ENCODE measurements at regions not wholly inside any gene's neighbourhood (a gene's known extent, or its start where the extent isn't known, plus 50 kb on each side); places are given as distances from the start of the nearest gene placed in this dataset.

DNA sequence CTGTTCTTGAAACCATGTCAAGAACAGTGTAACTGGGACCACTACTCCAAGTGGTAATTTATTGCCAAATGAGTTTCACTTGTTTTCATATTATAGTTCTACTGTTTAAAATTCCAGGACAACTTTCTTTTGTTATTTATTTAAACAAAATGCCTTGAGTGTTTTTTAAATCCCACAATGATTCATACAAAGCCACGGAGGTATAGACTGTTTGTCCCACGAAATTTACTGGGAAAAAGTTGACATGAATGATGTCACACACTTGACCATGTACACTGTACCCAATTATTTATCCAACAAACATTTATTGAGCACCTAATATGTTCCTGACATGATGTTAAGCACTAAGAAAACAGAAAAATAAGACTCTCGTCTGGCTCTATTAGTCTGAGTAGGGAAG is 243.9 kb upstream of the SIX2 start:
- WGBS, 2 donors (ENCODE audit: extremely low coverage in 2 of 2, insufficient read length in 2 of 2, insufficient replicate concordance in 1 of 2), result no CpG with 5 or more reads among the region's 3 CpGs

DNA sequence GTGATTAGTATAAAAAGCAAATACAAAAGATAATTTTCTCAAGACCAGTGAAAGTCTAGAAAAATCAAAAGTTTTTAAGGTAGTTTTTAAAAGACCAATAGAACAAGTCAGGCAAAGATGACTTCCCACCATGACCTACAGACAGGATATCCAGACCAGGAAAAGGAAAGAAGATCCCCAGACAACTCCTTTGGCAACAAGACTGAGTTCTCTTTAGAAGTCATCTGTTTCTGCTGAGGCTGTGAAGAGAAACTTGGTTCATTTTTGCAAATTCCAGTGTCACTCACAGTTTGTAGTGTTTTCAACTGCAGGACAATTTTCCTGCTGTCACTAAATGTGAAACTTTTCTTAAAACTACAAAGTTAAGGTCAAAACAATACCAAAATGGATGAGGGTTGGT is 240.9 kb upstream of the SIX2 start:
- Histone ChIP-seq H3K4me2 (ENCODE audit: insufficient read depth, low read length, poor library complexity, severe bottlenecking) (no peak overlapping the region), H3K4ac (ENCODE audit: low read length) (no peak overlapping the region), H2BK120ac (ENCODE audit: low read depth, low read length) (no peak overlapping the region), H3K14ac (ENCODE audit: low read length) (no peak overlapping the region), H4K91ac (ENCODE audit: low read depth, low read length, poor library complexity) (no peak overlapping the region), H2BK5ac (ENCODE audit: low read length) (no peak overlapping the region), H3K18ac (ENCODE audit: low read length) (no peak overlapping the region), H3K36me3 (replicated peaks in 1 of 2; ENCODE audit: control insufficient read depth in 2 of 2, insufficient read depth in 2 of 2, low read length in 2 of 2) (no peaks in the 10 kb centered on the region), H2BK12ac (ENCODE audit: low read length) (no peak overlapping the region), H2AK5ac (ENCODE audit: low read depth, low read length) (no peak overlapping the region), H3K9ac (ENCODE audit: low read depth, low read length, poor library complexity) (no peak overlapping the region), H3K4me3 (ENCODE audit: low read length in 2 of 2) (no peak overlapping the region), H3K4me1 (ENCODE audit: control insufficient read depth in 2 of 2, insufficient read depth in 1 of 2, low read depth in 1 of 2, low read length in 2 of 2) (no peaks in the 10 kb centered on the region), H3K9me3 (replicated peaks in 1 of 2; ENCODE audit: control insufficient read depth in 2 of 2, insufficient read depth in 1 of 2, low read depth in 1 of 2, low read length in 2 of 2) (no peaks in the 10 kb centered on the region), H4K8ac (ENCODE audit: low read depth, low read length) (no peak overlapping the region), H3K27me3 (ENCODE audit: control insufficient read depth in 3 of 3, insufficient read depth in 3 of 3, low read depth in 1 of 3, low read length in 3 of 3) (peaks cover 0 to under 1% (median 0%) of the 10 kb centered on the region in 3 experiments), H2BK15ac (ENCODE audit: low read length) (no peak overlapping the region), H3K27ac (replicated peaks; ENCODE audit: low read length) (no peak overlapping the region), H3K79me1 (ENCODE audit: low read depth, low read length) (no peaks in the 10 kb centered on the region), H3K23ac (ENCODE audit: low read depth, low read length, poor library complexity) (no peak overlapping the region), H2AFZ (ENCODE audit: low read length) (no peak overlapping the region)
- DNase-seq (ENCODE audit: low spot score), result no peak

More for the DNA sequence above, 243.9 kb upstream of the SIX2 start:
- H2AFZ ChIP-seq (ENCODE audit: low read length), result no peak overlapping the region
- H3K9me3 ChIP-seq (replicated peaks in 1 of 2; ENCODE audit: control insufficient read depth in 2 of 2, insufficient read depth in 1 of 2, low read depth in 1 of 2, low read length in 2 of 2), result no peaks in the 10 kb centered on the region
- H3K9ac ChIP-seq (ENCODE audit: low read depth, low read length, poor library complexity), result no peak overlapping the region
- H4K91ac ChIP-seq (ENCODE audit: low read depth, low read length, poor library complexity), result no peak overlapping the region
- no peak overlapping the region for H3K4me3 ChIP-seq (ENCODE audit: low read length in 2 of 2)
- H2BK120ac ChIP-seq (ENCODE audit: low read depth, low read length), result no peak overlapping the region
- no peak overlapping the region for H3K18ac ChIP-seq (ENCODE audit: low read length)
- no peak for DNase-seq (ENCODE audit: low spot score)
- H2BK5ac ChIP-seq (ENCODE audit: low read length), result no peak overlapping the region
- H2BK15ac ChIP-seq (ENCODE audit: low read length), result no peak overlapping the region
- peaks cover 13 to 17% of the 10 kb centered on the region in 2 donors for H3K4me1 ChIP-seq (ENCODE audit: control insufficient read depth in 2 of 2, insufficient read depth in 1 of 2, low read depth in 1 of 2, low read length in 2 of 2)
- H2AK5ac ChIP-seq (ENCODE audit: low read depth, low read length), result no peak overlapping the region
- H3K23ac ChIP-seq (ENCODE audit: low read depth, low read length, poor library complexity), result no peak overlapping the region
- H3K36me3 ChIP-seq (replicated peaks in 1 of 2; ENCODE audit: control insufficient read depth in 2 of 2, insufficient read depth in 2 of 2, low read length in 2 of 2), result no peaks in the 10 kb centered on the region
- no peak overlapping the region for H3K4me2 ChIP-seq (ENCODE audit: insufficient read depth, low read length, poor library complexity, severe bottlenecking)
- H3K4ac ChIP-seq (ENCODE audit: low read length), result no peak overlapping the region
- no peak overlapping the region for H2BK12ac ChIP-seq (ENCODE audit: low read length)
- H3K14ac ChIP-seq (ENCODE audit: low read length), result no peak overlapping the region
- H3K27ac ChIP-seq (replicated peaks; ENCODE audit: low read length), result no peak overlapping the region
- H3K79me1 ChIP-seq (ENCODE audit: low read depth, low read length), result no peaks in the 10 kb centered on the region
- no peaks in the 10 kb centered on the region for H3K27me3 ChIP-seq (ENCODE audit: control insufficient read depth in 3 of 3, insufficient read depth in 3 of 3, low read depth in 1 of 3, low read length in 3 of 3)
- no peak overlapping the region for H4K8ac ChIP-seq (ENCODE audit: low read depth, low read length)

DNA sequence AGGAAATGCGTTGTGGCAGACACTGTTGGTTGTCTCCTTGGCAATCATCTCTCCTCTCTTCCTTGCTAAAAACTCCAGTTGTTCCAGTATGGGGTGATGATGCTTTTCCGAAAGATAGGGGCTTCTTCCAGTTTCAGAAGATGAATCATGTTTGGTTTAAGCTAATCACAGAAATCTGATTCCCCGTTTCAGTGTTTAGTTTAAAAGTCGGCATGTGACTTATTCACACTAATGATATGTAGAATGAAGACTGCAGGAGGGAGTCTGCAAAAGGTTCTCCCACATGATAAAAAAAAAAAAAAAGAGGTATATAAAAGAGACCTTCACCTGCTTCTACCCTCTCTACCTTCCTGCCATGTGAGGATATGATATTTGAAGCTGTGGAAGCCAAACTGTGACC is 239.0 kb upstream of the SIX2 start:
- H2AFZ ChIP-seq (ENCODE audit: low read length), result no peak overlapping the region
- no peak overlapping the region for H3K9ac ChIP-seq (ENCODE audit: low read depth, low read length, poor library complexity)
- no peak overlapping the region for H3K4me2 ChIP-seq (ENCODE audit: insufficient read depth, low read length, poor library complexity, severe bottlenecking)
- H2BK15ac ChIP-seq (ENCODE audit: low read length), result no peak overlapping the region
- H2AK5ac ChIP-seq (ENCODE audit: low read depth, low read length), result no peak overlapping the region
- no peaks in the 10 kb centered on the region for H3K9me3 ChIP-seq (replicated peaks in 1 of 2; ENCODE audit: control insufficient read depth in 2 of 2, insufficient read depth in 1 of 2, low read depth in 1 of 2, low read length in 2 of 2)
- H2BK12ac ChIP-seq (ENCODE audit: low read length), result no peak overlapping the region
- no peak overlapping the region for H3K4me3 ChIP-seq (ENCODE audit: low read length in 2 of 2)
- no peak overlapping the region for H3K27ac ChIP-seq (replicated peaks; ENCODE audit: low read length)
- no peaks in the 10 kb centered on the region for H3K36me3 ChIP-seq (replicated peaks in 1 of 2; ENCODE audit: control insufficient read depth in 2 of 2, insufficient read depth in 2 of 2, low read length in 2 of 2)
- no peak for DNase-seq (ENCODE audit: low spot score)
- no peak overlapping the region for H4K8ac ChIP-seq (ENCODE audit: low read depth, low read length)
- H3K79me1 ChIP-seq (ENCODE audit: low read depth, low read length), result no peaks in the 10 kb centered on the region
- H3K14ac ChIP-seq (ENCODE audit: low read length), result no peak overlapping the region
- no peak overlapping the region for H2BK120ac ChIP-seq (ENCODE audit: low read depth, low read length)
- H2BK5ac ChIP-seq (ENCODE audit: low read length), result no peak overlapping the region
- H3K27me3 ChIP-seq (ENCODE audit: control insufficient read depth in 3 of 3, insufficient read depth in 3 of 3, low read depth in 1 of 3, low read length in 3 of 3), result peaks cover 0 to 5% (median 0%) of the 10 kb centered on the region in 3 experiments
- no peaks in the 10 kb centered on the region for H3K4me1 ChIP-seq (ENCODE audit: control insufficient read depth in 2 of 2, insufficient read depth in 1 of 2, low read depth in 1 of 2, low read length in 2 of 2)
- H3K4ac ChIP-seq (ENCODE audit: low read length), result no peak overlapping the region
- no CpG with 5 or more reads among the region's 4 CpGs for WGBS, 2 donors (ENCODE audit: extremely low coverage in 2 of 2, insufficient read length in 2 of 2, insufficient replicate concordance in 1 of 2)
- H3K23ac ChIP-seq (ENCODE audit: low read depth, low read length, poor library complexity), result no peak overlapping the region
- H3K18ac ChIP-seq (ENCODE audit: low read length), result no peak overlapping the region
- no peak overlapping the region for H4K91ac ChIP-seq (ENCODE audit: low read depth, low read length, poor library complexity)

DNA sequence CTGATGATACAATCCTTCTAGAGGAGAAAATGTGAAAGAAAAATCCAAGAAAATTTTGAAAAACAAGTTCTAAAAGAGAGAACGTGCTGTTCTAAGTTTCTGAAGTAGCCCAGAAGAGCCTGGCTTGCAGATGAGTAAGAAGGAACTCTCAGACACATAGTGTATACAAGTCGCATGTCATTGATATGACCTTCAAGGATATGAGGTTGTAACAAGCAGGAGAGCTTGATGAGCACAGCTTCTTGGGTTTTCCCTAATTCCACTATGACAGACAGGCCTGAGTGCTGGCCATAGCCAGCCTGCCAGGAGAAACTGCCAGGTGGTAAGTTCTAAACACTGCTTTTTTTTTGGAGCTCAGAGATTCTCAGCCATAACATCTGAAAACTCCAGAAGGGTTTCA is 235.7 kb upstream of the SIX2 start:
- H3K4me3 ChIP-seq (ENCODE audit: low read length in 2 of 2), result no peak overlapping the region
- peaks cover 0 to 6% of the 10 kb centered on the region in 2 donors for H3K4me1 ChIP-seq (ENCODE audit: control insufficient read depth in 2 of 2, insufficient read depth in 1 of 2, low read depth in 1 of 2, low read length in 2 of 2)
- no peaks in the 10 kb centered on the region for H3K36me3 ChIP-seq (replicated peaks in 1 of 2; ENCODE audit: control insufficient read depth in 2 of 2, insufficient read depth in 2 of 2, low read length in 2 of 2)
- H2AFZ ChIP-seq (ENCODE audit: low read length), result no peak overlapping the region
- no peak overlapping the region for H3K23ac ChIP-seq (ENCODE audit: low read depth, low read length, poor library complexity)
- H3K79me1 ChIP-seq (ENCODE audit: low read depth, low read length), result no peaks in the 10 kb centered on the region
- no peak overlapping the region for H3K18ac ChIP-seq (ENCODE audit: low read length)
- no peak overlapping the region for H3K14ac ChIP-seq (ENCODE audit: low read length)
- no peak overlapping the region for H3K4me2 ChIP-seq (ENCODE audit: insufficient read depth, low read length, poor library complexity, severe bottlenecking)
- H2BK12ac ChIP-seq (ENCODE audit: low read length), result no peak overlapping the region
- no peak for DNase-seq (ENCODE audit: low spot score)
- no peak overlapping the region for H3K27ac ChIP-seq (replicated peaks; ENCODE audit: low read length)
- no peaks in the 10 kb centered on the region for H3K9me3 ChIP-seq (replicated peaks in 1 of 2; ENCODE audit: control insufficient read depth in 2 of 2, insufficient read depth in 1 of 2, low read depth in 1 of 2, low read length in 2 of 2)
- H2BK120ac ChIP-seq (ENCODE audit: low read depth, low read length), result no peak overlapping the region
- no peak overlapping the region for H2AK5ac ChIP-seq (ENCODE audit: low read depth, low read length)
- H2BK5ac ChIP-seq (ENCODE audit: low read length), result no peak overlapping the region
- H4K91ac ChIP-seq (ENCODE audit: low read depth, low read length, poor library complexity), result no peak overlapping the region
- no peak overlapping the region for H4K8ac ChIP-seq (ENCODE audit: low read depth, low read length)
- H3K9ac ChIP-seq (ENCODE audit: low read depth, low read length, poor library complexity), result no peak overlapping the region
- H2BK15ac ChIP-seq (ENCODE audit: low read length), result no peak overlapping the region
- no peak overlapping the region for H3K4ac ChIP-seq (ENCODE audit: low read length)
- no CpG with 5 or more reads among the region's 2 CpGs for WGBS, 2 donors (ENCODE audit: extremely low coverage in 2 of 2, insufficient read length in 2 of 2, insufficient replicate concordance in 1 of 2)
- peaks cover 0 to 7% (median 0%) of the 10 kb centered on the region in 3 experiments for H3K27me3 ChIP-seq (ENCODE audit: control insufficient read depth in 3 of 3, insufficient read depth in 3 of 3, low read depth in 1 of 3, low read length in 3 of 3)
